H1 (cell line): ENCODE measurements at regions not wholly inside any gene's neighbourhood (a gene's known extent, or its start where the extent isn't known, plus 50 kb on each side); places are given as distances from the start of the nearest gene placed in this dataset.

Experiments used
- CTCF ChIA-PET: fragments of 300-600 bp; sonication (Branson Sonifier 250); formaldehyde crosslinking; loops from one replicate; lab custom pipeline; 2021; ENCODE audit not compliant: partially characterized antibody; lab: Charles Lee
- POLR2A ChIA-PET: fragments of 300-600 bp; sonication (Branson Sonifier 250); formaldehyde crosslinking; loops from one replicate; lab custom pipeline; 2021; ENCODE audit warnings: inconsistent platforms; ENCODE audit not compliant: partially characterized antibody; lab: Charles Lee
- DNase-seq, 2 experiments: peaks; one replicate each; pipeline versions ENCODE4 v3.0.0 to v3.0.0-alpha.2; 2010 to 2022; ENCODE audit warnings: low spot score in 2 of 2, low read depth in 1 of 2, mixed read lengths in 1 of 2
- FAIRE-seq: peaks from 2 replicates; lab custom pipeline; 2011; peaks lifted over from hg19 to GRCh38; lab: Jason Lieb, UNC
- H2AFZ ChIP-seq: 2 replicates; pipeline ENCODE4 v1.8.1; 2012; ENCODE audit warnings: low read length, inconsistent platforms
- H2AK5ac ChIP-seq: 2 replicates; pipeline ENCODE4 v1.6.1; 2013; ENCODE audit warnings: low read depth, low read length
- H2BK120ac ChIP-seq: replicated peaks from 2 replicates; pipeline ENCODE3; 2013; ENCODE audit warnings: low read depth, low read length, inconsistent platforms
- H2BK12ac ChIP-seq: 2 replicates; pipeline ENCODE4 v1.6.1; 2013; ENCODE audit warnings: low read depth, low read length
- H2BK15ac ChIP-seq: 2 replicates; pipeline ENCODE4 v1.6.1; 2013; ENCODE audit warnings: low read length
- H2BK20ac ChIP-seq: 2 replicates; pipeline ENCODE4 v1.6.1; 2013; ENCODE audit warnings: low read length
- H2BK5ac ChIP-seq: 2 replicates; pipeline ENCODE4 v1.6.1; 2013; ENCODE audit warnings: low read depth, low read length
- H3K14ac ChIP-seq: 2 replicates; pipeline ENCODE4 v1.6.1; 2013; ENCODE audit warnings: inconsistent platforms; ENCODE audit not compliant: insufficient read length
- H3K18ac ChIP-seq: 2 replicates; pipeline ENCODE4 v1.6.1; 2013; ENCODE audit warnings: low read length; ENCODE audit errors: extremely low read depth
- H3K23ac ChIP-seq: 2 replicates; pipeline ENCODE4 v1.6.1; 2013; ENCODE audit warnings: inconsistent platforms; ENCODE audit not compliant: insufficient read length
- H3K23me2 ChIP-seq: 2 replicates; pipeline ENCODE4 v1.6.1; 2013; ENCODE audit warnings: low read depth, low read length
- H3K27ac ChIP-seq: 2 replicates; pipeline ENCODE4 v1.6.1; 2011; ENCODE audit warnings: low read depth, low read length, inconsistent platforms
- H3K27me3 ChIP-seq, 4 experiments: replicated peaks in 1 of 4; 1 replicate in 1 of 4; 2 replicates in 3 of 4; pipeline versions ENCODE4 v1.6.1 to v1.8.1; 2011 to 2013; ENCODE audit warnings: low read length in 3 of 4, mild to moderate bottlenecking in 3 of 4, inconsistent platforms in 2 of 4, mixed read lengths in 2 of 4, moderate library complexity in 1 of 4; ENCODE audit not compliant: control insufficient read depth in 3 of 4, insufficient read depth in 3 of 4; ENCODE audit errors: extremely low read depth in 1 of 4
- H3K36me3 ChIP-seq, 4 experiments: 2 replicates each; pipeline versions ENCODE4 v1.6.1 to v1.8.1; 2011 to 2013; ENCODE audit warnings: mild to moderate bottlenecking in 4 of 4, low read length in 3 of 4, moderate library complexity in 2 of 4, control low read depth in 1 of 4, inconsistent platforms in 1 of 4; ENCODE audit not compliant: insufficient read depth in 4 of 4, control insufficient read depth in 2 of 4
- H3K4ac ChIP-seq: replicated peaks from 2 replicates; pipeline ENCODE3; 2013; ENCODE audit warnings: low read length, low read depth, mixed read lengths, inconsistent platforms; ENCODE audit not compliant: insufficient read length
- H3K4me1 ChIP-seq, 4 experiments: replicated peaks in 1 of 4; 1 replicate in 1 of 4; 2 replicates in 3 of 4; pipeline versions ENCODE4 v1.6.1 to v1.8.1; 2011 to 2013; ENCODE audit warnings: low read length in 3 of 4, inconsistent platforms in 2 of 4, mixed read lengths in 1 of 4; ENCODE audit not compliant: insufficient read depth in 4 of 4, control insufficient read depth in 3 of 4
- H3K4me2 ChIP-seq, 2 experiments: 2 replicates each; pipeline versions ENCODE4 v1.6.1 to v1.8.1; 2011 to 2013; ENCODE audit warnings: low read depth in 2 of 2, low read length in 2 of 2, control low read depth in 1 of 2, inconsistent platforms in 1 of 2, mild to moderate bottlenecking in 1 of 2; ENCODE audit not compliant: insufficient read depth in 1 of 2
- H3K4me3 ChIP-seq, 4 experiments: fragments of 200-600, 300-600 bp in 1 of 4; sonication (generic), shearing (Covaris generic), sonication (Bioruptor Twin) in 1 of 4; 2 replicates each; pipeline versions ENCODE4 v1.5.1 to v1.8.1; 2011 to 2016; ENCODE audit warnings: low read length in 4 of 4, low read depth in 3 of 4, control low read depth in 2 of 4, inconsistent platforms in 2 of 4, mild to moderate bottlenecking in 2 of 4, mixed read lengths in 1 of 4, moderate library complexity in 1 of 4; ENCODE audit not compliant: insufficient read depth in 2 of 4; ENCODE audit errors: extremely low read depth in 1 of 4
- H3K56ac ChIP-seq: replicated peaks from 2 replicates; pipeline ENCODE3; 2013; ENCODE audit warnings: low read depth, mild to moderate bottlenecking, mixed read lengths, low read length, inconsistent platforms; ENCODE audit not compliant: insufficient read length
- H3K79me1 ChIP-seq: 2 replicates; pipeline ENCODE4 v1.6.1; 2013; ENCODE audit warnings: low read depth, low read length, control low read depth
- H3K79me2 ChIP-seq, 2 experiments: 2 replicates each; pipeline versions ENCODE4 v1.6.1 to v1.8.1; 2012 to 2013; ENCODE audit warnings: low read length in 2 of 2, mild to moderate bottlenecking in 2 of 2, inconsistent platforms in 1 of 2; ENCODE audit not compliant: insufficient read depth in 2 of 2, control insufficient read depth in 1 of 2
- H3K9ac ChIP-seq, 4 experiments: replicated peaks in 1 of 4; 1 replicate in 1 of 4; 2 replicates in 3 of 4; pipeline versions ENCODE4 v1.6.1 to v1.8.1; 2011 to 2013; ENCODE audit warnings: low read depth in 3 of 4, low read length in 3 of 4, control low read depth in 2 of 4, mild to moderate bottlenecking in 2 of 4, moderate library complexity in 2 of 4, inconsistent platforms in 1 of 4; ENCODE audit errors: extremely low read depth in 1 of 4
- H3K9me3 ChIP-seq, 2 experiments: 2 replicates each; pipeline versions ENCODE4 v1.6.1 to v1.8.1; 2012 to 2013; ENCODE audit warnings: mild to moderate bottlenecking in 2 of 2, moderate library complexity in 2 of 2, control low read depth in 1 of 2, inconsistent platforms in 1 of 2, low read depth in 1 of 2, low read length in 1 of 2, mixed read lengths in 1 of 2; ENCODE audit not compliant: insufficient read depth in 2 of 2
- H4K20me1 ChIP-seq, 2 experiments: replicated peaks in 1 of 2; 2 replicates each; pipeline versions ENCODE3 to v1.8.1; 2011 to 2013; ENCODE audit warnings: inconsistent platforms in 2 of 2, low read length in 2 of 2, mild to moderate bottlenecking in 1 of 2; ENCODE audit not compliant: insufficient read depth in 2 of 2, control insufficient read depth in 1 of 2
- H4K5ac ChIP-seq: 2 replicates; pipeline ENCODE4 v1.6.1; 2013; ENCODE audit warnings: low read length, low read depth, mixed read lengths, inconsistent platforms; ENCODE audit not compliant: insufficient read length
- H4K8ac ChIP-seq: 2 replicates; pipeline ENCODE4 v1.8.0; 2013; ENCODE audit warnings: mild to moderate bottlenecking, moderate library complexity, low read length, inconsistent platforms; ENCODE audit not compliant: insufficient read depth; ENCODE audit errors: extremely low read depth
- H4K91ac ChIP-seq: replicated peaks from 2 replicates; pipeline ENCODE3; 2013; ENCODE audit warnings: low read length, mixed read lengths, inconsistent platforms; ENCODE audit not compliant: insufficient read length
- CBX8 ChIP-seq: fragments of 300-800, 300-1000 bp; sonication (generic); IDR thresholded peaks from 2 replicates; pipeline ENCODE4 v1.7.1; 2016; ENCODE audit warnings: low read depth, low read length, borderline replicate concordance
- GTF2F1 ChIP-seq: IDR thresholded peaks from 2 replicates; pipeline ENCODE4 v1.6.1; 2012; ENCODE audit warnings: low read depth, low read length, improper control_type of control experiment, borderline replicate concordance
- TCF12 ChIP-seq: IDR thresholded peaks from 2 replicates; pipeline ENCODE4 v1.6.1; 2011; ENCODE audit warnings: low read depth, mild to moderate bottlenecking, low read length
- WGBS, 2 experiments: shearing (Covaris generic) in 1 of 2; methylation state at CpG; one replicate each; pipeline versions ENCODE4 v1.1.6 to v1.1.7; 2013 to 2015; ENCODE audit warnings: low lambda C conversion rate in 2 of 2, mixed read lengths in 2 of 2, inconsistent platforms in 1 of 2, low coverage in 1 of 2, missing lambda C conversion rate in 1 of 2; ENCODE audit not compliant: insufficient replicate concordance in 2 of 2, insufficient coverage in 1 of 2, insufficient read length in 1 of 2; ENCODE audit errors: extremely low coverage in 1 of 2, missing lambda C conversion rate in 1 of 2; 5-methylcytosine and 5-hydroxymethylcytosine counted together

DNA sequence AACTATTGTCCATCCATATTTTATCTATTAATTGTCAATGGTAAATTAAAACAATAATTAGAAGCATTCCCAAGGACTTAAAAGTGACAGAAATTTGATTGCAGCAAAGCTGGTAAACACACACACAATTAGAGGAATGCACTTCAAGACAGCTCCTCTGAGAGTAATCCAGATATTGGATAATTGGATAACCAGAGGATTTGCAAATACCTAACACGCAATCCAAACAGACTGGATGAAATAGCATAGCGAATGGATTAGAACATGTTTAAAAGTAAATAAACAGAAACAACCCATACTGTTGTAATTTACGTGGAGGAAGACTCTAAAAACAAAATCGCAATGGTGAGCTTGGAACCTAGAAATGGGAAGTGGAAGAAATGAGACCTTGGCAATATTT is 239.8 kb downstream of the METTL4 start:
- Histone ChIP-seq H3K36me3 (no peaks in the 10 kb centered on the region), H2BK12ac (no peak overlapping the region), H4K8ac (no peak overlapping the region), H2BK120ac (no peak overlapping the region), H3K56ac (no peak overlapping the region), H2AFZ (no peak overlapping the region), H3K9ac (no peak overlapping the region), H3K4ac (no peak overlapping the region), H3K4me1 (no peaks in the 10 kb centered on the region), H3K4me2 (no peak overlapping the region), H2BK15ac (no peak overlapping the region), H3K79me2 (no peaks in the 10 kb centered on the region), H3K27ac (no peak overlapping the region), H3K23me2 (no peaks in the 10 kb centered on the region), H2AK5ac (no peak overlapping the region), H3K23ac (no peak overlapping the region), H4K5ac (no peak overlapping the region), H2BK5ac (no peak overlapping the region), H3K18ac (no peak overlapping the region), H3K79me1 (no peaks in the 10 kb centered on the region), H3K9me3 (no peaks in the 10 kb centered on the region), H4K20me1 (no peaks in the 10 kb centered on the region), H4K91ac (no peak overlapping the region), H3K14ac (no peak overlapping the region), H3K27me3 (no peaks in the 10 kb centered on the region), H2BK20ac (no peak overlapping the region), H3K4me3 (no peak overlapping the region)
- no peak for FAIRE-seq
- CTCF ChIA-PET = interaction anchor here (0.6 to 2.2 kb wide), 3 partner anchors 21 to 840 kb away, joined by 3 to 8 read pairs (median 5); no protein-coding TSS in a partner anchor
- 90% methylated on average over 4 of the region's 4 CpGs; no CpG with 5 or more reads in 1 of the 2 experiments for WGBS, 2 experiments
- DNase-seq = no peak
- POLR2A ChIA-PET = no interaction called here
- TF ChIP-seq GTF2F1 (no peak), TCF12 (no peak), CBX8 (no peak)
